MV-4-11 (cell line): ENCODE measurements at regions not wholly inside any gene's neighbourhood (a gene's known extent, or its start where the extent isn't known, plus 50 kb on each side); places are given as distances from the start of the nearest gene placed in this dataset.
"Not testable (repeated sequence)": the region's sequence is repeated elsewhere in the genome, so short reads cannot be mapped to it uniquely, and the experiment has no call there.

Source experiments
- DNase-seq: peaks from one replicate; lab custom pipeline; 2025; lab: John Stamatoyannopoulos, UW

- not testable (repeated sequence) for DNase-seq
Observed at GRCh38 chr1:143839182-143839581, 132.6 kb downstream of the FAM72C start.

- DNase-seq: not testable (repeated sequence)
Observed at GRCh38 chr1:143838598-143838929, 133.2 kb downstream of the FAM72C start.

- DNase-seq: not testable (repeated sequence)
Observed at GRCh38 chr1:143837924-143838597, 133.7 kb downstream of the FAM72C start.

- DNase-seq: not testable (repeated sequence)
Observed at GRCh38 chr1:143833376-143833775, 138.4 kb downstream of the FAM72C start.

GRCh38 chr1:143832379-143832716 is 139.4 kb downstream of the FAM72C start:
- not testable (repeated sequence) for DNase-seq

DNA sequence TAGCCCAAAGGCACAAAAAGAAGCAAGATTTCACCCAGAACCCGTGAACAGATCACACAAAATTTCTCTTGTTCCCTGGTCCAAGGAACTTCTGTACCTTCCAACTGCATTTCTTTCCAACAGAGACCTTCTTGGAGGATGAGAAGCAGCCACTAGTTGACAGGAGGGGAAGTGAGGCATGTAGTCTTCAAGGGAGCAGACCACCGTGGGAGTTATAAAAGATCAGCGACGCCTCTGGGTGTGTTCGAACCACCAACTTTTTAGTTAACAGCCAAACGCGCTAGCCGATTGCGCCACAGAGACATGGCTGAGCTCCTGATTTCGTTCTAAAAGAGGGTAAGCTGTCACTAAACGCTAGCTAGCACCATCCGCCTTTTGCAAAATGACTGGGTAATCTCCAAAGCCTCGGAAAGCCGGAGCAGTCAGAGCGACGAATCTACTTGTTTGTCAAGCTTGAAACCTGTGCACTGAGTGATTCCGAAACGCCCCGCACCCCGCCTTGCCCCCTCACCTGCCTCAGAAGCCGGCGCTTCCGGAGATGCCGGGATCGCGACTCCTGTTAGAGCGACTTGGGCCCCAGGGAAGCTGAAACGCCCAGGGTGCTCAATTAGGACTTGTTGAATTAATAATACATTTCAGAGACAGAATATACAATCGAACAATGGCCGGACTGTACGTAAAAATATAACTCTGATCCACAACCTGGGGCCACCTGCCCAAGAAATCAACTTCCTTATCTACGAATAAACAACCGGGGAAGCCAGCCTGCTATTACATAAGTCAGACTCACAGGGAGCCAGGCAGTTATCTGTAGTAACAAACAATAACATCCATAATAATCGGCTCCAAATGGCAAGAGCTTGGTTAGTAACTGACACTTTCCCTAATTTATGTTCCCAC is 140.1 kb downstream of the FAM72C start:
- DNase-seq: not testable (repeated sequence)

GRCh38 chr1:143826162-143826561 is 145.6 kb downstream of the FAM72C start:
- DNase-seq: not testable (repeated sequence)

GRCh38 chr1:143824266-143824665 is 147.5 kb downstream of the FAM72C start:
- not testable (repeated sequence) for DNase-seq

- not testable (repeated sequence) for DNase-seq
Observed at GRCh38 chr1:143820058-143820457, 151.7 kb downstream of the FAM72C start.

DNA sequence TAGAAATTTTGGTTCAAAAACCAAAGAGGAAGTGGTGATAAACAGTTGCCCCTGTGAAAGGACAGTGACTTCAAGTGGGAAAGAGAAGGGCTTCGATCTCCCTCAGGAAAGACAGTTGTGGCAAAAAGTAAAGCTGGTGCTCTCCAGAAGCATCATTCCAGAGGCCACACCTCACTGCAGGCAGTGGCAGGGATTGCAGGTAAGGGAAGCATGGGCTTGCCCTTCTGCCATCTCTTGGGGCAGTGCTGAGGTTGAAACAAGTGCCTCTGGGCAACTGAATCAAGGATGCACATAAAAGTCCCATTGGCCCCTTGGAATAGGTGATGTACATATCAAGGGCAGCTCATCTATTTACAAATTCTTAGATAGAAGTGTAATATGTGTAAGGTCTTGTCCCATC is 155.4 kb downstream of the FAM72C start:
- DNase-seq: not testable (repeated sequence)

- not testable (repeated sequence) for DNase-seq
Observed at GRCh38 chr1:143805374-143805773, 166.4 kb downstream of the FAM72C start.

DNA sequence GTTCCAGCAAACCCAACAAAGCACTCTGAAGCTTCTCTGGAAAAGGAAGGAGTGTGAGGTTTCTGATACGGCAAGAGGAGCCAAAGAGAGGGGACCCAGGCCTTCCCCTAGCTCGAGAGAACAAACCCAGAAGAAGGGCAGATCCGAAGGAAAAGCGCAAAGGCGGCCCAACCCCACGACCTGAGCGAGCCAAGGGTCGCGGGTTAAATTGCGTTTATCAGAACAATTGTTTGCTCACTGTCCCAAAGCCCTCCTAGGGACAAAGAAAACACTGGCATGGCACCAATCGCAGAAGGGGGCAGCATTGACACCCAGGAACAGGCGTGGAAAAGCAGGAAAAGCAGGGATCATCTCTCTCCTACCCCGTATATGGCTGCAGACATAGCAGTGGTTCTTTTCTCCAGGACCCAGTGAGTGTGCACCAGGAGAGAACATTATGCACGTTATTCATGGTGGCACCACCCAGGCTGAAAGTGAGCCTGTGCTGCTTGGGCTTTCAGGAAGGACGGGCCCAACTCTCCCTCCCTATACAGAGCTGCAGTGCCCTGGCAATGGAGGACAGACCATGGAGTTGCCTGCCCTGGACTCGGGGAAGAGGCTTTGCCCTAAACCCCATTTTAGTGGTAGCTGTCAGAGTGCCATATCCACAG is 167.0 kb downstream of the FAM72C start:
- not testable (repeated sequence) for DNase-seq

GRCh38 chr1:143803927-143804411 is 167.8 kb downstream of the FAM72C start:
- not testable (repeated sequence) for DNase-seq

DNA sequence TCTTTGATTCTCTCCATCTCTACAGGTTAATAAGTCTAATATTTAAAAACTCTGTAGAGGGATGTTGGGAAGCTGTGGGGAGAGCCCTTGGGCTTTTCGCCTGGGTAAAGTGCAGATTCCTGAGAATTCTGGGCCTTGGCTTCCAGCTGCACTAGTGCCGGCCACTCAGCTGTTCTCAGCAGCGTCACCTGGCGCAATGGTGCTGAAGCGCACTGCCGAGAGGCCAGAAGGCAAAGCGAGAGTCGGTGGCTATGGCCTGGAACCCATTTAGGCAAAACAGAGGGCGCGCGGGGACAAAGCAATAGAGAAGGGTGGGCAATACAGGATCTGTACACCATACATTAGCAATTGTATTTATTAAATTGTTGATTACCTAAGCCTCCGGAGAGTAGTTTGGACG is 168.7 kb downstream of the FAM72C start:
- DNase-seq: not testable (repeated sequence)

DNA sequence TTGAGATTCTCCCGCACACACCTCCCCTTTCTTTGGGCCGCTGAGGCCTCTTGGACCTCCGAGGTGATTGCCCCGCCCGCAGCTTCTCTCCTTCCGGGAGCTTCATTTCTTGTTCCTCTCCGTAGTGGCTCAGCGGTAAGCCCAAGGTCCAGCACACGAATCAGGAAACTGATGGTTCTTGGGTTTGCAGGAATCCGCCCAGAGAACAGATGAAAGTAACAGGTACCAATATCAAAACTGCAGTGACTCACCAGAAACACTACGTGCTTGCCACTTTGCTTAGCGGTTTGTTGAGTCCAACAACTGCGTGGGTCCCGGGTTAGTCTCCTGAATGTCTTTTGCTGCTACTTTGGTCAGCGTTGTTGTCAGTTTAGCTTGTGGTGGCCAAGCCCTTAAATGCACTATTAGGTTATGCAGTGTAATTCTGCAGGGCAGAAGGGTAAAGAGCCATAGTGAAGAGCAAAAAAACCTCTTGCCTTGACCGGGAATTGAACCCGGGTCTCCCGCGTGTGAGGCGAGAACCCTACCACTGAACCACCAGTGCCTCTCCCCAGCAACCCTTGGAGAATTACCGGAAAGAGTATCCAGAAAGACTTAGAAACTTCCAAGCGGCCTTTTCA is 172.1 kb downstream of the FAM72C start:
- DNase-seq: not testable (repeated sequence)

GRCh38 chr1:143796369-143796768 is 175.4 kb downstream of the FAM72C start:
- not testable (repeated sequence) for DNase-seq

GRCh38 chr1:143792047-143792937 is 179.5 kb downstream of the FAM72C start:
- DNase-seq: not testable (repeated sequence)

DNA sequence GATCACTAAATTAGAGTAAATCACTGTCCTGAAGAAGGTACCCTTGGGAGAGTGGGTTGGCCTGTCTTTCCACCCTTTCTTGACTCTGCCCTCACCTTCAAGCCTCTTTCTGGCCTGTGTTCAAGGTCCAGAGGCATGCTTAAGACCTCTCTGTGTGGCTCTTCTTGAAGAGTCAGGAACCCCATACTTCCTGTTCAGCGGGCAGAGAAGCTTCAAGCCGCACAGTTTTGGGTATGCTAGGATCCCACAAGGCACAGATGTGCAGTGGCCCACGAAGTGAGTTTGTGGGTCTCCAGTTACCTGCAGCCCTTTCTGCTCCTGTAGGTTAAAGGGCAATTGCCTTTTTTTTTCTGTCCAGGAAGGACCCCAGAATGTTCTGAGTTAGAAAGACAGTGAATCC is 185.4 kb downstream of the FAM72C start:
- not testable (repeated sequence) for DNase-seq

DNA sequence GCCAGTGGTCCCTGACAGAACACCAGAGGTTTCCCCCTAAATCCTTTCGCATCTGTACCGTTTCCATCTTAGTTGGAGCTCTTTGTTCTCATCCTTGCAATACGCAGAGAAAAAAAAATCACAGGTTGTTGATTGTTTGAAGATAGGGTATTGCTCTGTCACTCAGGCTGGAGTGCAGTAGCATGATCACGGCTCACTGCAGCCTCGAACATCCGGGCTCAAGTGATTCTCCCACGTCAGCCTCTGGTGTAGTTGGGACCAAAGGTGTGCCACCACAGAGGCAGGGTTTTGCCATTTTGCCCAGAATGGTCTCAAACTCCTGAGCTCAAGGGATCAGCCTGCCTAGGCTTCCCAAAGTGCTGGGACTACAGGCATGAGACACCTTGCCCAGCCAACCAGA is 185.9 kb downstream of the FAM72C start:
- not testable (repeated sequence) for DNase-seq

GRCh38 chr1:143784239-143784882 is 187.4 kb downstream of the FAM72C start:
- not testable (repeated sequence) for DNase-seq
